Pancreas (tissue), 10 donors: ENCODE measurements at regions not wholly inside any gene's neighbourhood (a gene's known extent, or its start where the extent isn't known, plus 50 kb on each side); places are given as distances from the start of the nearest gene placed in this dataset.

Source experiments
- ATAC-seq, 4 donors: fragments of 200-7000 bp; cut with Tn5 transposase; one replicate each; pipeline versions ENCODE4 v1.8.0 to v1.9.1; 2020; ENCODE audit warnings: mild to moderate bottlenecking in 4 of 4, moderate library complexity in 4 of 4
- DNase-seq, 6 donors: peaks; one replicate each; pipeline ENCODE4 v3.0.0-alpha.2; 2020
- FAIRE-seq: peaks from 2 replicates; lab custom pipeline; 2012; peaks lifted over from hg19 to GRCh38; lab: Jason Lieb, UNC
- H3K27ac ChIP-seq, 4 donors: fragments of 200-600 bp; sonication (generic); 1 replicate in 3 of 4; 2 replicates in 1 of 4; pipeline versions ENCODE4 v1.5.0 to v1.8.0; 2020
- H3K27me3 ChIP-seq, 4 donors: fragments of 200-600 bp; one replicate each; pipeline ENCODE4 v1.8.0; 2021
- H3K36me3 ChIP-seq, 3 donors: fragments of 200-600 bp; sonication (generic) in 1 of 3; one replicate each; pipeline versions ENCODE4 v1.5.0 to v1.8.0; 2020 to 2021
- H3K4me1 ChIP-seq, 3 donors: fragments of 200-600 bp; one replicate each; pipeline ENCODE4 v1.8.0; 2021
- H3K4me3 ChIP-seq, 4 donors: fragments of 200-600 bp; sonication (generic) in 2 of 4; one replicate each; pipeline versions ENCODE4 v1.5.0 to v1.8.0; 2020 to 2021
- H3K9me3 ChIP-seq, 4 donors: fragments of 200-600 bp; one replicate each; pipeline ENCODE4 v1.8.0; 2021
- CTCF ChIP-seq, 4 donors: fragments of 200-600 bp; sonication (generic) in 3 of 4; IDR thresholded peaks; one replicate each; pipeline versions ENCODE4 v1.5.0 to v1.8.0; 2021; ENCODE audit warnings: antibody characterized with exemption in 4 of 4
- WGBS, 2 donors: extraction: QIAGEN DNeasy Blood & Tissue Kit; methylation state at CpG; one replicate each; pipeline ENCODE4 v1.1.7; 2013; 5-methylcytosine and 5-hydroxymethylcytosine counted together
- intact Hi-C, 3 donors: fragments of 100-400 bp; cut with DNase I; formaldehyde crosslinking; loops; one replicate each; pipeline versions ENCODE4 v1.11.1 to v1.14.2; 2022
- donor health status: healthy with polysubstance abuse.
- donor health status: DM: no; HTN: no; CAD: no; lungs with moderate emphysema.
- donor health status: DM: no; HTN: no; CAD: no.
- donor health status: control.
- donor health status: control.
- donor health status: Bipolar disorder and iron deficiency.
- donor health status: DM: yes; HTN: yes; CAD: no.
- donor health status: DM: no; HTN: no; CAD: no.
- donor health status: DM: no; HTN: no; CAD: no.
- donor health status: DM: yes; HTN: yes; CAD: no.

- H3K4me1 ChIP-seq, result peaks cover 0 to 9% (median 0%) of the 10 kb centered on the region in 3 donors
- no peak overlapping the region for H3K4me3 ChIP-seq
- ATAC-seq, result no peak
- FAIRE-seq, result no peak
- WGBS, 2 donors, result 59 to 82% methylated on average over 1 of the region's 1 CpG
- no peaks in the 10 kb centered on the region for H3K9me3 ChIP-seq
- H3K27me3 ChIP-seq, result no peaks in the 10 kb centered on the region
- DNase-seq, result no peak
- TF ChIP-seq CTCF (IDR thresholded peaks at IDR 0.05), result no peak
- no peaks in the 10 kb centered on the region for H3K36me3 ChIP-seq
- intact Hi-C loops, result no loop called here
- no peak overlapping the region for H3K27ac ChIP-seq
Observed at GRCh38 chr4:59979061-59979460, 1221.1 kb upstream of the ADGRL3 start.

- intact Hi-C loops, result no loop called here
Observed at GRCh38 chr4:59983852-59984251, 1216.3 kb upstream of the ADGRL3 start.

GRCh38 chr4:59987289-59987688 lies 1212.8 kb upstream of the ADGRL3 start:
- no peak for ATAC-seq
- intact Hi-C loops, result no loop called here
- Histone ChIP-seq H3K36me3 (no peaks in the 10 kb centered on the region), H3K9me3 (no peaks in the 10 kb centered on the region), H3K27me3 (no peaks in the 10 kb centered on the region), H3K27ac (no peak overlapping the region), H3K4me1 (no peaks in the 10 kb centered on the region), H3K4me3 (no peak overlapping the region)
- no peak for DNase-seq
- WGBS, 2 donors, result 78 to 80% methylated on average over 1 of the region's 1 CpG
- FAIRE-seq, result no peak
- no peak for TF ChIP-seq CTCF (IDR thresholded peaks at IDR 0.05)

More at GRCh38 chr4:59983852-59984251, 1216.3 kb upstream of the ADGRL3 start:
- no peak overlapping the region for H3K27ac ChIP-seq
- H3K4me3 ChIP-seq, result no peak overlapping the region
- no peak for ATAC-seq
- H3K36me3 ChIP-seq, result no peaks in the 10 kb centered on the region
- FAIRE-seq, result no peak
- H3K9me3 ChIP-seq, result no peaks in the 10 kb centered on the region
- WGBS, 2 donors, result 35 to 48% methylated on average over 1 of the region's 1 CpG
- no peak for TF ChIP-seq CTCF (IDR thresholded peaks at IDR 0.05)
- H3K4me1 ChIP-seq, result no peaks in the 10 kb centered on the region
- H3K27me3 ChIP-seq, result no peaks in the 10 kb centered on the region
- DNase-seq, result no peak

- Histone ChIP-seq H3K27me3 (no peaks in the 10 kb centered on the region), H3K36me3 (no peaks in the 10 kb centered on the region), H3K27ac (no peak overlapping the region), H3K9me3 (no peaks in the 10 kb centered on the region), H3K4me3 (no peak overlapping the region), H3K4me1 (no peaks in the 10 kb centered on the region)
- FAIRE-seq (no peak), ATAC-seq (no peak), DNase-seq (no peak)
- no peak for TF ChIP-seq CTCF (IDR thresholded peaks at IDR 0.05)
- intact Hi-C loops, result no loop called here
- WGBS, 2 donors, result 38 to 62% methylated on average over 1 of the region's 1 CpG
Observed at GRCh38 chr4:59994118-59994517, 1206.0 kb upstream of the ADGRL3 start.

- TF ChIP-seq CTCF (IDR thresholded peaks at IDR 0.05), result no peak
- intact Hi-C loops, result no loop called here
- H3K4me3 ChIP-seq, result no peak overlapping the region
- FAIRE-seq, result no peak
- H3K36me3 ChIP-seq, result no peaks in the 10 kb centered on the region
- no peaks in the 10 kb centered on the region for H3K4me1 ChIP-seq
- no peak overlapping the region for H3K27ac ChIP-seq
- no peaks in the 10 kb centered on the region for H3K27me3 ChIP-seq
- 35 to 54% methylated on average over 3 of the region's 3 CpGs for WGBS, 2 donors
- no peaks in the 10 kb centered on the region for H3K9me3 ChIP-seq
- ATAC-seq, result no peak
- no peak for DNase-seq
Observed at GRCh38 chr4:60002603-60003337, 1197.4 kb upstream of the ADGRL3 start.
